CD14-positive monocyte (primary cell): ENCODE measurements at regions not wholly inside any gene's neighbourhood (a gene's known extent, or its start where the extent isn't known, plus 50 kb on each side); places are given as distances from the start of the nearest gene placed in this dataset.

Source experiments
- DNase-seq, 3 donors: peaks; one replicate each; pipeline ENCODE4 v3.0.0-alpha.2; 2011 to 2022
- H2AFZ ChIP-seq: 2 replicates; pipeline ENCODE4 v1.6.0; 2012; ENCODE audit warnings: mild to moderate bottlenecking, low read depth, low read length, inconsistent platforms; ENCODE audit not compliant: insufficient read depth, poor library complexity, severe bottlenecking
- H3K27ac ChIP-seq, 2 donors: 1 replicate in 1 of 2; 2 replicates in 1 of 2; pipeline ENCODE4 v1.5.1; 2012 to 2013; ENCODE audit warnings: low read length in 2 of 2, control low read depth in 1 of 2, inconsistent platforms in 1 of 2, low read depth in 1 of 2, mild to moderate bottlenecking in 1 of 2
- H3K27me3 ChIP-seq, 2 donors: one replicate each; pipeline versions ENCODE4 v1.6.0 to v1.6.1; 2011 to 2013; ENCODE audit warnings: low read length in 2 of 2; ENCODE audit not compliant: control insufficient read depth in 2 of 2, insufficient read depth in 2 of 2
- H3K36me3 ChIP-seq, 2 donors: replicated peaks in 1 of 2; 1 replicate in 1 of 2; 2 replicates in 1 of 2; pipeline versions ENCODE4 v1.5.1 to v1.6.1; 2012 to 2013; ENCODE audit warnings: low read length in 2 of 2, control low read depth in 1 of 2, inconsistent platforms in 1 of 2, mild to moderate bottlenecking in 1 of 2; ENCODE audit not compliant: insufficient read depth in 2 of 2, control insufficient read depth in 1 of 2
- H3K4me1 ChIP-seq, 2 donors: 1 replicate in 1 of 2; 2 replicates in 1 of 2; pipeline versions ENCODE4 v1.5.1 to v1.6.1; 2012 to 2013; ENCODE audit warnings: low read length in 2 of 2, control low read depth in 1 of 2, inconsistent platforms in 1 of 2, mild to moderate bottlenecking in 1 of 2, moderate library complexity in 1 of 2; ENCODE audit not compliant: insufficient read depth in 2 of 2, control insufficient read depth in 1 of 2
- H3K4me2 ChIP-seq: replicated peaks from 2 replicates; pipeline ENCODE3; 2012; ENCODE audit warnings: low read length, moderate library complexity, mild to moderate bottlenecking; ENCODE audit not compliant: poor library complexity, severe bottlenecking; ENCODE audit errors: extremely low read depth
- H3K4me3 ChIP-seq, 3 experiments: fragments of 200-600 bp in 1 of 3; sonication (generic) in 1 of 3; replicated peaks in 1 of 3; 1 replicate in 2 of 3; 2 replicates in 1 of 3; pipeline ENCODE4 v1.5.1; 2011 to 2013; ENCODE audit warnings: low read length in 3 of 3, mild to moderate bottlenecking in 3 of 3, control low read depth in 2 of 3, low read depth in 2 of 3, inconsistent platforms in 1 of 3, moderate library complexity in 1 of 3
- H3K79me2 ChIP-seq: 2 replicates; pipeline ENCODE4 v1.6.0; 2012; ENCODE audit warnings: mild to moderate bottlenecking, control low read depth, inconsistent platforms, low read length, moderate library complexity; ENCODE audit not compliant: insufficient read depth
- H3K9ac ChIP-seq: 2 replicates; pipeline ENCODE4 v1.6.0; 2017; ENCODE audit warnings: low read length, mild to moderate bottlenecking; ENCODE audit not compliant: insufficient read depth, poor library complexity, severe bottlenecking
- H3K9me3 ChIP-seq, 2 donors: replicated peaks in 1 of 2; 1 replicate in 1 of 2; 2 replicates in 1 of 2; pipeline versions ENCODE4 v1.5.1 to v1.6.1; 2012 to 2013; ENCODE audit warnings: low read length in 2 of 2, control low read depth in 1 of 2; ENCODE audit not compliant: control insufficient read depth in 1 of 2, insufficient read depth in 1 of 2
- H4K20me1 ChIP-seq: 2 replicates; pipeline ENCODE4 v1.6.0; 2012; ENCODE audit warnings: mild to moderate bottlenecking, low read length, control low read depth, moderate library complexity; ENCODE audit not compliant: insufficient read depth
- H3K27ac Mint-ChIP-seq, 7 donors: one replicate each; pipeline ENCODE4 v1.8.0; 2020; ENCODE audit warnings: mild to moderate bottlenecking in 7 of 7, mixed read lengths in 7 of 7, moderate library complexity in 6 of 7, inconsistent platforms in 2 of 7
- H3K27me3 Mint-ChIP-seq, 3 donors: one replicate each; pipeline ENCODE4 v1.8.0; 2021 to 2022; ENCODE audit warnings: low read depth in 3 of 3, mild to moderate bottlenecking in 3 of 3, mixed read lengths in 3 of 3, moderate library complexity in 3 of 3, inconsistent platforms in 1 of 3
- H3K36me3 Mint-ChIP-seq, 2 donors: one replicate each; pipeline ENCODE4 v1.8.0; 2020; ENCODE audit warnings: mixed read lengths in 2 of 2, inconsistent platforms in 1 of 2, mild to moderate bottlenecking in 1 of 2
- H3K4me1 Mint-ChIP-seq: one replicate; pipeline ENCODE4 v1.8.0; 2020; ENCODE audit warnings: mild to moderate bottlenecking, mixed read lengths
- H3K4me3 Mint-ChIP-seq, 2 donors: one replicate each; pipeline ENCODE4 v1.8.0; 2020; ENCODE audit warnings: mild to moderate bottlenecking in 2 of 2, mixed read lengths in 2 of 2, moderate library complexity in 1 of 2
- H3K9me3 Mint-ChIP-seq, 7 donors: one replicate each; pipeline ENCODE4 v1.8.0; 2020 to 2022; ENCODE audit warnings: mixed read lengths in 7 of 7, mild to moderate bottlenecking in 6 of 7, moderate library complexity in 6 of 7, inconsistent platforms in 2 of 7
- WGBS: methylation state at CpG from one replicate; pipeline ENCODE4 v1.1.5; 2013; ENCODE audit warnings: missing lambda C conversion rate; ENCODE audit not compliant: insufficient coverage; 5-methylcytosine and 5-hydroxymethylcytosine counted together
- intact Hi-C, 2 donors: fragments of 100-400 bp; cut with micrococcal nuclease; formaldehyde crosslinking; loops; one replicate each; pipeline versions ENCODE4 v1.15.0 to v1.15.1; 2023
- TF ChIP-seq, protein P1 (sequence below): fragments of 200-600 bp; IDR thresholded peaks from one replicate; pipeline ENCODE4 v1.8.0; 2022; ENCODE audit warnings: antibody characterized with exemption, mild to moderate bottlenecking

GRCh38 chr5:61625681-61626621, 293.9 kb downstream of the ZSWIM6 start:
- Mint-ChIP-seq H3K27me3 (peaks cover 10 to 24% (median 13%) of the 10 kb centered on the region in 3 donors), H3K27ac (peak overlapping the region in 3 of 7 donors; percentile 25 to 76 (median 53))
- H2AFZ ChIP-seq, result peak overlapping the region; percentile 95

More at GRCh38 chr5:61625681-61626621, 293.9 kb downstream of the ZSWIM6 start:
- Histone ChIP-seq H3K4me2 (peak overlapping the region; percentile 97), H3K27ac (peak overlapping the region in 1 of 2 donors; percentile 25), H3K9ac (peak overlapping the region; percentile 74), H3K79me2 (no peaks in the 10 kb centered on the region), H3K4me3 (peak overlapping the region; percentile 47 to 79 (median 71)), H4K20me1 (no peaks in the 10 kb centered on the region), H3K9me3 (no peaks in the 10 kb centered on the region), H3K36me3 (no peaks in the 10 kb centered on the region), H3K4me1 (peaks cover 24 to 25% of the 10 kb centered on the region in 2 donors), H3K27me3 (peaks cover 4 to 7% of the 10 kb centered on the region in 2 donors)
- WGBS, result under 1% methylated on average over 76 of the region's 76 CpGs
- H3K9me3 Mint-ChIP-seq, result peaks cover 0 to 3% (median 0%) of the 10 kb centered on the region in 7 donors
- H3K4me1 Mint-ChIP-seq, result peaks cover 25% of the 10 kb centered on the region
- peak overlapping the region; percentile 79 to 82 for H3K4me3 Mint-ChIP-seq
- TF ChIP-seq, protein P1, sequence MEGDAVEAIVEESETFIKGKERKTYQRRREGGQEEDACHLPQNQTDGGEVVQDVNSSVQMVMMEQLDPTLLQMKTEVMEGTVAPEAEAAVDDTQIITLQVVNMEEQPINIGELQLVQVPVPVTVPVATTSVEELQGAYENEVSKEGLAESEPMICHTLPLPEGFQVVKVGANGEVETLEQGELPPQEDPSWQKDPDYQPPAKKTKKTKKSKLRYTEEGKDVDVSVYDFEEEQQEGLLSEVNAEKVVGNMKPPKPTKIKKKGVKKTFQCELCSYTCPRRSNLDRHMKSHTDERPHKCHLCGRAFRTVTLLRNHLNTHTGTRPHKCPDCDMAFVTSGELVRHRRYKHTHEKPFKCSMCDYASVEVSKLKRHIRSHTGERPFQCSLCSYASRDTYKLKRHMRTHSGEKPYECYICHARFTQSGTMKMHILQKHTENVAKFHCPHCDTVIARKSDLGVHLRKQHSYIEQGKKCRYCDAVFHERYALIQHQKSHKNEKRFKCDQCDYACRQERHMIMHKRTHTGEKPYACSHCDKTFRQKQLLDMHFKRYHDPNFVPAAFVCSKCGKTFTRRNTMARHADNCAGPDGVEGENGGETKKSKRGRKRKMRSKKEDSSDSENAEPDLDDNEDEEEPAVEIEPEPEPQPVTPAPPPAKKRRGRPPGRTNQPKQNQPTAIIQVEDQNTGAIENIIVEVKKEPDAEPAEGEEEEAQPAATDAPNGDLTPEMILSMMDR, result no peak
- no peaks in the 10 kb centered on the region for H3K36me3 Mint-ChIP-seq
- intact Hi-C loops, result no loop called here
- peak; percentile 35 to 55 (median 36) for DNase-seq
